Tibial nerve (tissue), 4 donors: ENCODE measurements at regions not wholly inside any gene's neighbourhood (a gene's known extent, or its start where the extent isn't known, plus 50 kb on each side); places are given as distances from the start of the nearest gene placed in this dataset.

ENCODE experiments used
- DNase-seq, 2 donors: peaks; one replicate each; pipeline ENCODE4 v3.0.0-alpha.2; 2019; ENCODE audit warnings: low spot score in 2 of 2
- H3K27ac ChIP-seq, 4 donors: fragments of 200-600 bp; sonication (generic) in 3 of 4; one replicate each; pipeline ENCODE4 v1.5.1; 2017 to 2019; ENCODE audit warnings: mild to moderate bottlenecking in 1 of 4
- H3K27me3 ChIP-seq, 2 donors: fragments of 200-600 bp; sonication (generic) in 1 of 2; one replicate each; pipeline versions ENCODE4 v1.5.1 to v1.6.0; 2017 to 2019
- H3K36me3 ChIP-seq, 3 donors: fragments of 200-600 bp; sonication (generic); one replicate each; pipeline ENCODE4 v1.5.1; 2018 to 2019
- H3K4me1 ChIP-seq, 4 donors: fragments of 200-600 bp; sonication (generic) in 3 of 4; one replicate each; pipeline ENCODE4 v1.5.1; 2017 to 2019
- H3K4me3 ChIP-seq, 4 donors: fragments of 200-600 bp; sonication (generic) in 3 of 4; one replicate each; pipeline ENCODE4 v1.5.1; 2017 to 2019; ENCODE audit warnings: mild to moderate bottlenecking in 1 of 4, moderate library complexity in 1 of 4
- H3K9me3 ChIP-seq, 4 donors: fragments of 200-600 bp; sonication (generic) in 3 of 4; one replicate each; pipeline ENCODE4 v1.5.1; 2017 to 2019
- EP300 ChIP-seq, 2 donors: sonication (generic); formaldehyde crosslinking; IDR thresholded peaks; one replicate each; pipeline ENCODE4 v1.6.1; 2017; ENCODE audit warnings: antibody characterized with exemption in 2 of 2, mild to moderate bottlenecking in 1 of 2
- POLR2A ChIP-seq, 2 donors: fragments of 450-650 bp; IDR thresholded peaks; one replicate each; pipeline ENCODE4 v1.6.1; 2017; ENCODE audit warnings: antibody characterized with exemption in 2 of 2, mild to moderate bottlenecking in 2 of 2, moderate library complexity in 2 of 2
- WGBS, 2 donors: methylation state at CpG; one replicate each; pipeline ENCODE4 v1.1.5; 2018; 5-methylcytosine and 5-hydroxymethylcytosine counted together
- TF ChIP-seq, protein P1 (sequence below), 5 experiments: fragments of 200-600 bp in 3 of 5; fragments of 450-650 bp in 2 of 5; sonication (generic) in 3 of 5; IDR thresholded peaks; one replicate each; pipeline ENCODE4 v1.5.1; 2016 to 2019; ENCODE audit warnings: antibody characterized with exemption in 5 of 5, mild to moderate bottlenecking in 3 of 5, moderate library complexity in 2 of 5

DNA sequence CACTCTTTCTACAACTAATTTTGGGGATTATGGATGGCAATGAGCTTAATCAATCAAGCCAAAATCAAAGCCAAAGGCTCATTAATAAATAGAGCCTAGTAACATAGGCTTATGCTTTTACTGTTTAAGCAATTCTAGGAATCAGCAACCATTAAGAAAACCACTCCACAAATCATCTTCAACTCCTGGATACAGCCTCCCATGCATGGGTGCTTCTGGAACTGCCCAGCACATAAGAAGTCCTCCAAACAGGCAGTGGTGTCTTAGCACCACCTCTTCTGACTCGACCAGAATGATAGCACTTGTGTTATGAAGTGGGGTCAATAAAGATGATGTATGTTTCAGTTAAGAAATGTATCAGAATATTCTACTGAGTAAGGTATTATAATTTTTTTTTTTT is 104.4 kb upstream of the SERPINE2 start:
- Histone ChIP-seq H3K27me3 (no peaks in the 10 kb centered on the region), H3K9me3 (no peaks in the 10 kb centered on the region), H3K4me1 (peaks cover 0 to 6% (median 0%) of the 10 kb centered on the region in 4 donors), H3K36me3 (no peaks in the 10 kb centered on the region), H3K27ac (no peak overlapping the region), H3K4me3 (no peak overlapping the region)
- DNase-seq = no peak
- TF ChIP-seq POLR2A (IDR thresholded peaks at IDR 0.05) = no peak
- no peak for TF ChIP-seq EP300 (IDR thresholded peaks at IDR 0.05)
- TF ChIP-seq, protein P1, sequence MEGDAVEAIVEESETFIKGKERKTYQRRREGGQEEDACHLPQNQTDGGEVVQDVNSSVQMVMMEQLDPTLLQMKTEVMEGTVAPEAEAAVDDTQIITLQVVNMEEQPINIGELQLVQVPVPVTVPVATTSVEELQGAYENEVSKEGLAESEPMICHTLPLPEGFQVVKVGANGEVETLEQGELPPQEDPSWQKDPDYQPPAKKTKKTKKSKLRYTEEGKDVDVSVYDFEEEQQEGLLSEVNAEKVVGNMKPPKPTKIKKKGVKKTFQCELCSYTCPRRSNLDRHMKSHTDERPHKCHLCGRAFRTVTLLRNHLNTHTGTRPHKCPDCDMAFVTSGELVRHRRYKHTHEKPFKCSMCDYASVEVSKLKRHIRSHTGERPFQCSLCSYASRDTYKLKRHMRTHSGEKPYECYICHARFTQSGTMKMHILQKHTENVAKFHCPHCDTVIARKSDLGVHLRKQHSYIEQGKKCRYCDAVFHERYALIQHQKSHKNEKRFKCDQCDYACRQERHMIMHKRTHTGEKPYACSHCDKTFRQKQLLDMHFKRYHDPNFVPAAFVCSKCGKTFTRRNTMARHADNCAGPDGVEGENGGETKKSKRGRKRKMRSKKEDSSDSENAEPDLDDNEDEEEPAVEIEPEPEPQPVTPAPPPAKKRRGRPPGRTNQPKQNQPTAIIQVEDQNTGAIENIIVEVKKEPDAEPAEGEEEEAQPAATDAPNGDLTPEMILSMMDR (IDR thresholded peaks at IDR 0.05) = no peak
- 54 to 66% methylated on average over 1 of the region's 1 CpG for WGBS, 2 donors

DNA sequence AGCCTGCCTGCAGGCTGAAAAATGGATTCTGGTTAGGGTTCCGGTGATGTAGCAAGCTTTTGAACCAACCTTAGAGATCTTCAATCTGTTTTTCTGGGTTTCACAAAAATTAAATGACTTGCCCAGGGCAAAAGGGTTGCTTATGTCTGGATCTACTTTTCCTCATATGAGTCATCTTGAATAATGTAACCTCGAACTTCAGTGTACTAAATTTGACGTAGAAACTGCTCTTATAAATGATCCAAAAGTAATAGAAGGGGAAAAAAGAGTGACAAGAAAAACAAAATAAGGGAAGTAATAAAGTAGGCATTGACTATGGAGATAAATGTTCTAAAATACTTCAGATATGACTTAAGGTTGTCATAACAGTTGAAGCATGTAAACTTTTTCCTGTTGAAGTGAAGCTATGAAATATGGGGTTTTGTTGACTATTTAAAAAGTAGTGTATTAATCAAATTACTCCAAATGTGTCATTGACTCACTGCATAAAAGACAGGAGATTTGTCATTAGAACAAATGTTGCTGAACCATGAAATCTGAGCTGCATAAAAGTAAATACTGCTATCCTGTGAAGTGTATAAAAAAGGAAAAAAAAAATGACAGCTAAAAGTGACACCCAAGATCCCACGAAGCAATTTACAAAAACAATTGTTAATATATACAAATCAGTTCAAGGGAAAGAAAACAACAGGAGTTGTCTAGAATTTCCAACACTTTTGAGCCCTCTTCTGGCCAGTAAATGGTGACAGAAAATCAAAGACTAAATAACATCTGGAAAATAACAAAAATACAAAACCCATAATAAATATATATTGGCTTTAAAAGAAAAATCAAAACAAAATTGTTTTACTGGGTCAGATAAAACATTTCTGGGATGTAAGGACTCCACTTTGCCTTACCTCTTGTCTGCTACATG is 103.6 kb upstream of the SERPINE2 start:
- Histone ChIP-seq H3K27ac (no peak overlapping the region), H3K9me3 (no peaks in the 10 kb centered on the region), H3K4me1 (peaks cover 0 to 6% (median 0%) of the 10 kb centered on the region in 4 donors), H3K4me3 (no peak overlapping the region), H3K27me3 (no peaks in the 10 kb centered on the region), H3K36me3 (no peaks in the 10 kb centered on the region)
- TF ChIP-seq, protein P1 (IDR thresholded peaks at IDR 0.05) = no peak
- TF ChIP-seq EP300 (IDR thresholded peaks at IDR 0.05) (no peak), POLR2A (IDR thresholded peaks at IDR 0.05) (no peak)
- WGBS, 2 donors = 33 to 43% methylated on average over 4 of the region's 4 CpGs
- DNase-seq = no peak

DNA sequence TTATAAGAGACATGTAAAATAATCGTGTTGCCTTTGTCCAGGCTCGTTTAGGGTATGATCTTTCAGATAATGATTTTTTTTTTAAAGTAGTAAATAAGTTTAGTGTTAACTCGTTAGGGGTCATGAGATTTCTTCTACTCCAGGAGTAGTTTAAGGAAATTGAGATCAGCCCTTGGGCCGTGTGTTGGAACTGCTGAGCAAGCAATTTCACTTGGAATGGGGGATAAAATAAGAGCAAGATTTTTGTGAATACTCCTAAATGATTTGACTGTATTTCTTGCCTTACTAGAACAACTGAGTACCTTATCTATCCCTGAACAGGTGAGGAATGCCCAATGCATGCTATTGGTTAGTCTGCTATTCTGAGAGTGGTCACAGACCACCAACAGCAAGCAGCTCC is 102.2 kb upstream of the SERPINE2 start:
- Histone ChIP-seq H3K36me3 (no peaks in the 10 kb centered on the region), H3K9me3 (no peaks in the 10 kb centered on the region), H3K27me3 (no peaks in the 10 kb centered on the region), H3K4me1 (peaks cover 0 to 6% (median 0%) of the 10 kb centered on the region in 4 donors), H3K27ac (no peak overlapping the region), H3K4me3 (no peak overlapping the region)
- TF ChIP-seq, protein P1 (IDR thresholded peaks at IDR 0.05) = no peak
- TF ChIP-seq EP300 (IDR thresholded peaks at IDR 0.05) (no peak), POLR2A (IDR thresholded peaks at IDR 0.05) (no peak)
- no peak for DNase-seq
- 72 to 78% methylated on average over 4 of the region's 4 CpGs for WGBS, 2 donors

DNA sequence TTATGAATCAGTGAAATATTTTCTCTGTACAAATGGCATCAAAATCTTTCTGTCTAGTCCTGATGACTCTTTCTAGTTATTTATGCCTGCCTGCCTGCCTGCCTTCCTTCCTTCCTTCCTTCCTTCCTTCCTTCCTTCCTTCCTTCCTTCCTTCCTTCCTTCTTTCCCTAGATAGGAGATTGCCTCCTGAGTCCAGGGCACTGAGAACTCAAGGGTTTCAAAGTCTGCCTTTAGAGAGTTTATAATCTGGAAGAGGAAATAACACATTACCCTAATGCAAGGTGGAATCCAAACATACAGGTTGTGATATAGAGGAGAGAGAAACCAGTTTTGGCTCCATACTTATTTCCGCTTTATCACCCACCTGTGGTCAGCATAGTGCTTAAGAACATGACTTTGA is 98.1 kb upstream of the SERPINE2 start:
- H3K36me3 ChIP-seq = no peaks in the 10 kb centered on the region
- DNase-seq = no peak
- H3K9me3 ChIP-seq = no peaks in the 10 kb centered on the region
- no peaks in the 10 kb centered on the region for H3K4me1 ChIP-seq
- no peak overlapping the region for H3K4me3 ChIP-seq
- H3K27ac ChIP-seq = no peak overlapping the region
- H3K27me3 ChIP-seq = no peaks in the 10 kb centered on the region
- WGBS, 2 donors = 89 to 100% methylated on average over 1 of the region's 1 CpG
- TF ChIP-seq, protein P1 (IDR thresholded peaks at IDR 0.05) = no peak
- TF ChIP-seq POLR2A (IDR thresholded peaks at IDR 0.05) (no peak), EP300 (IDR thresholded peaks at IDR 0.05) (no peak)

DNA sequence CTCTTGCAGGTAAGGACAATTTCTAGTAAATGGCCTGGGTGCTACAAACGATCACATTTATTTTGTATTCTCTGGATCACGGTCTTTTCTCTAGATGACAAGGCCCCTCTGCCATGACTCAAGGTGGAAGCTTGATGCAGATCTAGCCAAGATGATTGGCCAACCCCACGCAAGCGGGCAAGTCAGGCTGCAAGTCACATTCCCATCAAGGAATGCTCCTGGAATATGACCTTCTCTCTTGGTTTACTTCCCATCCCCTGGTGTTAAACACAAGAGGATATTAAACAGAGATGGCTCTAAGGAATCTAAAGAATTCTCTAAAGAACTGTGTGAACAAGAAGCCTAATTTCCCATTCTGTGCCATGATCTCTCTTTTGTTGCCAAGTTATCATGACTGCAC is 97.3 kb upstream of the SERPINE2 start:
- WGBS, 2 donors = 91 to 93% methylated on average over 4 of the region's 4 CpGs
- H3K36me3 ChIP-seq = no peaks in the 10 kb centered on the region
- no peaks in the 10 kb centered on the region for H3K9me3 ChIP-seq
- H3K4me1 ChIP-seq = peaks cover 0 to 3% (median 0%) of the 10 kb centered on the region in 4 donors
- no peak overlapping the region for H3K4me3 ChIP-seq
- H3K27me3 ChIP-seq = no peaks in the 10 kb centered on the region
- TF ChIP-seq, protein P1 (IDR thresholded peaks at IDR 0.05) = no peak
- TF ChIP-seq EP300 (IDR thresholded peaks at IDR 0.05) (no peak), POLR2A (IDR thresholded peaks at IDR 0.05) (no peak)
- H3K27ac ChIP-seq = no peak overlapping the region
- DNase-seq = no peak
